SK-N-SH (cell line): ENCODE measurements at regions not wholly inside any gene's neighbourhood (a gene's known extent, or its start where the extent isn't known, plus 50 kb on each side); places are given as distances from the start of the nearest gene placed in this dataset.

Source experiments
- CTCF ChIA-PET: fragments of 300-600, 350-600 bp; formaldehyde crosslinking; extraction: SDS; loops from one replicate; lab custom pipeline; 2021; lab: Yijun Ruan, JAX
- POLR2A ChIA-PET: fragments of 350-600 bp; sonication (Branson Sonifier 250); formaldehyde crosslinking; extraction: SDS; loops from one replicate; lab custom pipeline; 2020; ENCODE audit warnings: antibody characterized with exemption, inconsistent platforms; lab: Yijun Ruan, JAX
- DNase-seq: peaks from one replicate; pipeline ENCODE4 v3.0.0; 2012
- H2AFZ ChIP-seq: fragments of 200-600 bp; sonication (generic); 2 replicates; pipeline ENCODE4 v1.8.1; 2016; ENCODE audit warnings: antibody characterized with exemption, mild to moderate bottlenecking, low read depth
- H3F3A ChIP-seq: fragments of 200-600 bp; sonication (generic); replicated peaks from 2 replicates; pipeline ENCODE3; 2016; ENCODE audit warnings: antibody characterized with exemption, mild to moderate bottlenecking; ENCODE audit not compliant: insufficient read depth
- H3K27ac ChIP-seq, 2 experiments: fragments of 200-500 bp in 1 of 2; fragments of 200-600 bp in 1 of 2; sonication (Bioruptor generic) in 1 of 2; sonication (generic), shearing (Covaris generic) in 1 of 2; 2 replicates each; pipeline versions ENCODE4 v1.5.1 to v1.6.1; 2014 to 2016; ENCODE audit warnings: low read depth in 2 of 2, inconsistent platforms in 1 of 2, low read length in 1 of 2, mild to moderate bottlenecking in 1 of 2, mixed read lengths in 1 of 2
- H3K27me3 ChIP-seq: fragments of 200-600 bp; sonication (generic), shearing (Covaris generic); 2 replicates; pipeline ENCODE4 v1.6.1; 2016; ENCODE audit warnings: mixed run types; ENCODE audit not compliant: insufficient read depth
- H3K36me3 ChIP-seq, 2 experiments: fragments of 200-500 bp in 1 of 2; fragments of 200-600 bp in 1 of 2; sonication (Bioruptor generic) in 1 of 2; sonication (generic) in 1 of 2; replicated peaks in 1 of 2; 2 replicates each; pipeline versions ENCODE3 to v1.5.1; 2014 to 2016; ENCODE audit warnings: low read length in 1 of 2, mild to moderate bottlenecking in 1 of 2; ENCODE audit not compliant: insufficient read depth in 2 of 2, control insufficient read depth in 1 of 2
- H3K4me1 ChIP-seq, 2 experiments: fragments of 200-500 bp in 1 of 2; fragments of 200-600 bp in 1 of 2; sonication (Bioruptor generic) in 1 of 2; sonication (generic), shearing (Covaris generic) in 1 of 2; 2 replicates each; pipeline versions ENCODE4 v1.5.1 to v1.6.1; 2014 to 2016; ENCODE audit warnings: low read depth in 1 of 2, low read length in 1 of 2, mixed run types in 1 of 2; ENCODE audit not compliant: insufficient read depth in 2 of 2, control insufficient read depth in 1 of 2
- H3K4me2 ChIP-seq: fragments of 200-600 bp; sonication (generic), shearing (Covaris generic); 2 replicates; pipeline ENCODE4 v1.6.1; 2017; ENCODE audit warnings: mixed run types
- H3K4me3 ChIP-seq, 2 experiments: fragments of 200-500 bp in 1 of 2; fragments of 200-600 bp in 1 of 2; sonication (Bioruptor generic) in 1 of 2; sonication (generic), shearing (Covaris generic) in 1 of 2; 2 replicates each; pipeline versions ENCODE4 v1.5.1 to v1.8.1; 2014 to 2016; ENCODE audit warnings: low read depth in 2 of 2, inconsistent platforms in 1 of 2, low read length in 1 of 2, mild to moderate bottlenecking in 1 of 2, mixed read lengths in 1 of 2, moderate library complexity in 1 of 2
- H3K79me2 ChIP-seq: fragments of 200-600 bp; sonication (generic); 2 replicates; pipeline ENCODE4 v1.8.1; 2017; ENCODE audit warnings: mild to moderate bottlenecking; ENCODE audit not compliant: insufficient read depth
- H3K9ac ChIP-seq: fragments of 200-600 bp; sonication (generic); 2 replicates; pipeline ENCODE4 v1.6.1; 2017; ENCODE audit warnings: mixed run types
- H3K9me2 ChIP-seq: fragments of 200-600 bp; sonication (generic); 2 replicates; pipeline ENCODE4 v1.6.1; 2017; ENCODE audit warnings: mixed run types
- H3K9me3 ChIP-seq: fragments of 200-600 bp; sonication (generic); 2 replicates; pipeline ENCODE4 v1.6.1; 2017; ENCODE audit warnings: mixed run types, mild to moderate bottlenecking, moderate library complexity
- H4K20me1 ChIP-seq: fragments of 200-600 bp; sonication (generic); 2 replicates; pipeline ENCODE4 v1.6.1; 2017; ENCODE audit warnings: mild to moderate bottlenecking, mixed run types; ENCODE audit not compliant: insufficient read depth
- EZH2phosphoT487 ChIP-seq: fragments of 200-600 bp; sonication (generic); IDR thresholded peaks from 2 replicates; pipeline ENCODE4 v1.6.1; 2017; ENCODE audit warnings: low read depth, mixed run types, mild to moderate bottlenecking, antibody characterized with exemption, moderate library complexity, borderline replicate concordance
- FOSL2 ChIP-seq: IDR thresholded peaks from 2 replicates; pipeline ENCODE4 v1.4.0; 2012; ENCODE audit warnings: low read depth, mild to moderate bottlenecking, moderate library complexity, borderline replicate concordance
- FOXJ3 ChIP-seq: sonication (generic); formaldehyde crosslinking; IDR thresholded peaks from 2 replicates; pipeline ENCODE4 v1.5.1; 2020; ENCODE audit warnings: mild to moderate bottlenecking, missing genetic modification reagents
- GABPA ChIP-seq: IDR thresholded peaks from 2 replicates; pipeline ENCODE4 v1.4.0; 2012; ENCODE audit warnings: low read depth, mild to moderate bottlenecking
- NFIC ChIP-seq: IDR thresholded peaks from 2 replicates; pipeline ENCODE4 v1.4.0; 2012; ENCODE audit warnings: borderline replicate concordance
- NRF1 ChIP-seq: IDR thresholded peaks from 2 replicates; pipeline ENCODE4 v1.6.1; 2012; ENCODE audit warnings: low read depth, mild to moderate bottlenecking, low read length
- POLR2AphosphoS5 ChIP-seq: IDR thresholded peaks from 2 replicates; pipeline ENCODE4 v1.6.1; 2012; ENCODE audit warnings: low read depth, low read length
- RXRA ChIP-seq: IDR thresholded peaks from 2 replicates; pipeline ENCODE4 v1.4.0; 2012; ENCODE audit warnings: low read depth, mild to moderate bottlenecking, borderline replicate concordance
- TCF12 ChIP-seq: IDR thresholded peaks from 2 replicates; pipeline ENCODE4 v1.4.0; 2012
- YY1 ChIP-seq: IDR thresholded peaks from 2 replicates; pipeline ENCODE4 v1.4.0; 2012; ENCODE audit warnings: low read depth, mild to moderate bottlenecking
- WGBS: methylation state at CpG from one replicate; pipeline ENCODE4 v1.1.6; 2017; ENCODE audit warnings: low lambda C conversion rate; 5-methylcytosine and 5-hydroxymethylcytosine counted together
- TF ChIP-seq, protein P1 (sequence below): IDR thresholded peaks from 2 replicates; pipeline ENCODE4 v1.4.0; 2012; ENCODE audit warnings: low read depth, borderline replicate concordance
- TF ChIP-seq, protein P2 (sequence below): IDR thresholded peaks from 2 replicates; pipeline ENCODE4 v1.4.0; 2012; ENCODE audit warnings: low read depth, borderline replicate concordance
- TF ChIP-seq, protein P3 (sequence below): fragments of 150-350 bp; IDR thresholded peaks from 2 replicates; pipeline ENCODE4 v1.6.1; 2016; ENCODE audit warnings: mild to moderate bottlenecking, low read depth, low read length
- TF ChIP-seq, protein P4 (sequence below): IDR thresholded peaks from 2 replicates; pipeline ENCODE4 v1.6.1; 2012; ENCODE audit warnings: mild to moderate bottlenecking, low read depth, low read length, moderate library complexity

DNA sequence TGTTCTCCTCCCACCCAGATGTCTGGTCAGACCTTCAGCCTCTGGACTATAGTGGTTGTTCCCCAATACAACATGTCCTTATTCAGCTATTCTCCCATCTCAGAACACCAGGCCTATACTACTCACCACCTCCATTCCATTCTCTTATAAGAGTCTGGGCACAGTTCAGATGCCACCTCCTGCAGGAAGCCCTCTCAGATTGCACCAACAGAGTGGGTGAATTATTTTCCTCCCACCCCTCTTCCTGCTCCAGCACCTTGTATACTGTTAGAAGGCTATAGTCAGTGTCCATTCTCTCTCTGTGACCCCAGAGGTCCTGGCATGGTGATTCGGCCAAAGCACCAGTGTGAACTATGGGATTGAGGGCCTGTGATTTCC lies 204.6 kb downstream of the GLI2 start (continued):
- TF ChIP-seq, protein P1, sequence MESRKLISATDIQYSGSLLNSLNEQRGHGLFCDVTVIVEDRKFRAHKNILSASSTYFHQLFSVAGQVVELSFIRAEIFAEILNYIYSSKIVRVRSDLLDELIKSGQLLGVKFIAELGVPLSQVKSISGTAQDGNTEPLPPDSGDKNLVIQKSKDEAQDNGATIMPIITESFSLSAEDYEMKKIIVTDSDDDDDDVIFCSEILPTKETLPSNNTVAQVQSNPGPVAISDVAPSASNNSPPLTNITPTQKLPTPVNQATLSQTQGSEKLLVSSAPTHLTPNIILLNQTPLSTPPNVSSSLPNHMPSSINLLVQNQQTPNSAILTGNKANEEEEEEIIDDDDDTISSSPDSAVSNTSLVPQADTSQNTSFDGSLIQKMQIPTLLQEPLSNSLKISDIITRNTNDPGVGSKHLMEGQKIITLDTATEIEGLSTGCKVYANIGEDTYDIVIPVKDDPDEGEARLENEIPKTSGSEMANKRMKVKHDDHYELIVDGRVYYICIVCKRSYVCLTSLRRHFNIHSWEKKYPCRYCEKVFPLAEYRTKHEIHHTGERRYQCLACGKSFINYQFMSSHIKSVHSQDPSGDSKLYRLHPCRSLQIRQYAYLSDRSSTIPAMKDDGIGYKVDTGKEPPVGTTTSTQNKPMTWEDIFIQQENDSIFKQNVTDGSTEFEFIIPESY = no peak
- TF ChIP-seq GABPA = no peak
- TF ChIP-seq NRF1 = no peak
- no peak for TF ChIP-seq TCF12
- no peak for TF ChIP-seq FOXJ3 (CRISPR knock-in tag)
- TF ChIP-seq RXRA = no peak

DNA sequence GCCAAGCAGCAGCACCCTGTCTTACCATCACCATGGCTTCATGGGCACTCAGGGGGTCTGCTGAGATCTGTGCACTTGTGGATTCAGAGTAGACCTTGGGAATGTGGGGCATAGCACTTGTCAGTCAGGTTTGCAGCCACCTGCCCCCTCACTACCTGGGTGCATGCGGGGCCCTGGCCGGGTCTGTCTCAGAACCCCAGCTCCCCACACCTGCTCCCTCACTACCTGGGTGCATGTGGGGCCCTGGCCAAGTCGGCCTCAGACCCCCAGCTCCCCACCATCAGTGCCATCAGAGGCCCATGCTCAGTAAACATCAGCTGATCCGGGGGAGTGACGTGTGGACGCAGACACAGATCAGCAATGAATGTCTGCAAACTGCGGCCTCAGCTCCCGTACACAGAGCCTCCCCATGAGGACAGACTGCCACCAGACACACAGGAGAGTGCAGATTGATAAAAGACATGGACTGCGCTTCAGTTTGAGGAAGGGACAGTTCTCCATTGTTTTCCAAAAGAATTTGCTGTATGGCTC lies 205.1 kb downstream of the GLI2 start:
- H3K9ac ChIP-seq = no peak overlapping the region
- H3K9me3 ChIP-seq = no peaks in the 10 kb centered on the region
- CTCF ChIA-PET = interaction anchor here (0.7 to 1.9 kb wide), 6 partner anchors 10 to 245 kb away, joined by 3 to 8 read pairs (median 5); no protein-coding TSS in a partner anchor
- DNase-seq = no peak
- TF ChIP-seq, protein P2, sequence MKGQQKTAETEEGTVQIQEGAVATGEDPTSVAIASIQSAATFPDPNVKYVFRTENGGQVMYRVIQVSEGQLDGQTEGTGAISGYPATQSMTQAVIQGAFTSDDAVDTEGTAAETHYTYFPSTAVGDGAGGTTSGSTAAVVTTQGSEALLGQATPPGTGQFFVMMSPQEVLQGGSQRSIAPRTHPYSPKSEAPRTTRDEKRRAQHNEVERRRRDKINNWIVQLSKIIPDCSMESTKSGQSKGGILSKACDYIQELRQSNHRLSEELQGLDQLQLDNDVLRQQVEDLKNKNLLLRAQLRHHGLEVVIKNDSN = no peak
- TF ChIP-seq YY1 = no peak
- TF ChIP-seq, protein P3, sequence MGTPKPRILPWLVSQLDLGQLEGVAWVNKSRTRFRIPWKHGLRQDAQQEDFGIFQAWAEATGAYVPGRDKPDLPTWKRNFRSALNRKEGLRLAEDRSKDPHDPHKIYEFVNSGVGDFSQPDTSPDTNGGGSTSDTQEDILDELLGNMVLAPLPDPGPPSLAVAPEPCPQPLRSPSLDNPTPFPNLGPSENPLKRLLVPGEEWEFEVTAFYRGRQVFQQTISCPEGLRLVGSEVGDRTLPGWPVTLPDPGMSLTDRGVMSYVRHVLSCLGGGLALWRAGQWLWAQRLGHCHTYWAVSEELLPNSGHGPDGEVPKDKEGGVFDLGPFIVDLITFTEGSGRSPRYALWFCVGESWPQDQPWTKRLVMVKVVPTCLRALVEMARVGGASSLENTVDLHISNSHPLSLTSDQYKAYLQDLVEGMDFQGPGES = no peak
- TF ChIP-seq, protein P4, sequence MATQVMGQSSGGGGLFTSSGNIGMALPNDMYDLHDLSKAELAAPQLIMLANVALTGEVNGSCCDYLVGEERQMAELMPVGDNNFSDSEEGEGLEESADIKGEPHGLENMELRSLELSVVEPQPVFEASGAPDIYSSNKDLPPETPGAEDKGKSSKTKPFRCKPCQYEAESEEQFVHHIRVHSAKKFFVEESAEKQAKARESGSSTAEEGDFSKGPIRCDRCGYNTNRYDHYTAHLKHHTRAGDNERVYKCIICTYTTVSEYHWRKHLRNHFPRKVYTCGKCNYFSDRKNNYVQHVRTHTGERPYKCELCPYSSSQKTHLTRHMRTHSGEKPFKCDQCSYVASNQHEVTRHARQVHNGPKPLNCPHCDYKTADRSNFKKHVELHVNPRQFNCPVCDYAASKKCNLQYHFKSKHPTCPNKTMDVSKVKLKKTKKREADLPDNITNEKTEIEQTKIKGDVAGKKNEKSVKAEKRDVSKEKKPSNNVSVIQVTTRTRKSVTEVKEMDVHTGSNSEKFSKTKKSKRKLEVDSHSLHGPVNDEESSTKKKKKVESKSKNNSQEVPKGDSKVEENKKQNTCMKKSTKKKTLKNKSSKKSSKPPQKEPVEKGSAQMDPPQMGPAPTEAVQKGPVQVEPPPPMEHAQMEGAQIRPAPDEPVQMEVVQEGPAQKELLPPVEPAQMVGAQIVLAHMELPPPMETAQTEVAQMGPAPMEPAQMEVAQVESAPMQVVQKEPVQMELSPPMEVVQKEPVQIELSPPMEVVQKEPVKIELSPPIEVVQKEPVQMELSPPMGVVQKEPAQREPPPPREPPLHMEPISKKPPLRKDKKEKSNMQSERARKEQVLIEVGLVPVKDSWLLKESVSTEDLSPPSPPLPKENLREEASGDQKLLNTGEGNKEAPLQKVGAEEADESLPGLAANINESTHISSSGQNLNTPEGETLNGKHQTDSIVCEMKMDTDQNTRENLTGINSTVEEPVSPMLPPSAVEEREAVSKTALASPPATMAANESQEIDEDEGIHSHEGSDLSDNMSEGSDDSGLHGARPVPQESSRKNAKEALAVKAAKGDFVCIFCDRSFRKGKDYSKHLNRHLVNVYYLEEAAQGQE = no peak
- no peak for TF ChIP-seq NRF1
- no peak for TF ChIP-seq EZH2phosphoT487
- TF ChIP-seq NFIC = no peak
- no peak for TF ChIP-seq TCF12
- TF ChIP-seq FOSL2 = no peak
- no peak for TF ChIP-seq RXRA
- TF ChIP-seq POLR2AphosphoS5 = no peak
- peak overlapping the region; percentile 95 to 96 for H3K27ac ChIP-seq
- no peaks in the 10 kb centered on the region for H3K36me3 ChIP-seq
- H4K20me1 ChIP-seq = no peaks in the 10 kb centered on the region
- WGBS = 97% methylated on average over 8 of the region's 9 CpGs
- H3K4me1 ChIP-seq = peaks cover 40 to 70% of the 10 kb centered on the region in 2 experiments
- peaks cover 29% of the 10 kb centered on the region for H3K79me2 ChIP-seq
- H3K9me2 ChIP-seq = no peaks in the 10 kb centered on the region
- POLR2A ChIA-PET = interaction anchor here (0.7 kb wide), 1 partner anchor 157 kb away, joined by 3 read pairs; no protein-coding TSS in a partner anchor
- H3F3A ChIP-seq = peaks cover 29% of the 10 kb centered on the region
- no peaks in the 10 kb centered on the region for H3K27me3 ChIP-seq
- no peak overlapping the region for H3K4me3 ChIP-seq
- H2AFZ ChIP-seq = no peak overlapping the region
- no peak overlapping the region for H3K4me2 ChIP-seq
